ENCODE measurements at regions not wholly inside any gene's neighbourhood (a gene's known extent, or its start where the extent isn't known, plus 50 kb on each side); places are given as distances from the start of the nearest gene placed in this dataset.

GRCh38 chr4:111921714-111922113, 223.5 kb upstream of the FAM241A start:
- no peak for TF ChIP-seq CTCF (conservative IDR thresholded peaks at IDR 0.05; ENCODE audit: low read length)
- TF ChIP-seq EZH2phosphoT487 (IDR thresholded peaks at IDR 0.05; ENCODE audit: borderline replicate concordance, low read depth, low read length), result no peak

Measured in OCI-LY7 (cell line).